ENCODE measurements at regions not wholly inside any gene's neighbourhood (a gene's known extent, or its start where the extent isn't known, plus 50 kb on each side); places are given as distances from the start of the nearest gene placed in this dataset.

- ChIA-PET POLR2A (no interaction called here), CTCF (interaction anchor here (1.2 to 2.7 kb wide), 4 partner anchors 10 to 182 kb away, joined by 3 to 12 read pairs (median 6); no protein-coding TSS in a partner anchor)
- Histone ChIP-seq H3K79me2 (ENCODE audit: control insufficient read depth, insufficient read depth, low read length) (no peaks in the 10 kb centered on the region), H3K4me3 (replicated peaks in 1 of 3; ENCODE audit: insufficient read depth in 1 of 3, low read depth in 1 of 3, low read length in 3 of 3) (no peak overlapping the region), H3K27me3 (ENCODE audit: control insufficient read depth in 2 of 2, insufficient read depth in 2 of 2, low read length in 2 of 2) (peaks cover 3 to 18% of the 10 kb centered on the region in 2 experiments), H3K36me3 (ENCODE audit: control insufficient read depth in 2 of 2, extremely low read depth in 1 of 2, insufficient read depth in 2 of 2, low read length in 2 of 2) (no peaks in the 10 kb centered on the region), H3K9me1 (replicated peaks; ENCODE audit: control insufficient read depth, extremely low read depth, insufficient read depth, low read length) (no peaks in the 10 kb centered on the region), H3K4me2 (ENCODE audit: insufficient read depth, low read length) (no peak overlapping the region), H3K27ac (ENCODE audit: insufficient read depth, low read depth, low read length) (no peak overlapping the region), H3K4me1 (ENCODE audit: control insufficient read depth, extremely low read depth, insufficient read depth, low read length) (peaks cover 14% of the 10 kb centered on the region), H3K9me3 (replicated peaks; ENCODE audit: control insufficient read depth, insufficient read depth, low read length) (no peaks in the 10 kb centered on the region), H4K20me1 (replicated peaks; ENCODE audit: control insufficient read depth, extremely low read depth, insufficient read depth, low read length) (no peaks in the 10 kb centered on the region), H3K9ac (replicated peaks; ENCODE audit: extremely low read depth, insufficient read depth, low read length) (no peak overlapping the region), H2AFZ (ENCODE audit: low read depth, low read length) (no peak overlapping the region)
- dilution Hi-C loops (cut with MboI; ENCODE audit: extremely low pct_ligation_motif_present, low sequenced_read_pairs) (no loop called here), intact Hi-C loops (cut with micrococcal nuclease) (no loop called here)
- DNase-seq (ENCODE audit: low read depth, low spot score) = no peak
- no peak for TF ChIP-seq FOS (IDR thresholded peaks at IDR 0.05; ENCODE audit: borderline replicate concordance, insufficient read depth, low read length)
- no peak for TF ChIP-seq EZH2 (IDR thresholded peaks at IDR 0.05; ENCODE audit: borderline replicate concordance, low read depth, low read length, severe bottlenecking)
- TF ChIP-seq GATA2 (IDR thresholded peaks at IDR 0.05; ENCODE audit: insufficient read depth, insufficient read length, low read depth, low read length) = no peak
- no peak for TF ChIP-seq CTCF (IDR thresholded peaks at IDR 0.05; ENCODE audit: extremely low read depth in 1 of 2, insufficient read depth in 1 of 2, low read depth in 1 of 2, low read length in 2 of 2)
- no peak for TF ChIP-seq POLR2A (IDR thresholded peaks at IDR 0.05; ENCODE audit: low read depth, low read length)
- no peak for TF ChIP-seq JUN (IDR thresholded peaks at IDR 0.05; ENCODE audit: borderline replicate concordance, insufficient read depth, insufficient read length, low read depth)
- TF ChIP-seq MAX (IDR thresholded peaks at IDR 0.05; ENCODE audit: insufficient read depth, insufficient read length) = no peak
- no peak for FAIRE-seq
- no TSS peak for BruUV-seq (replicated peaks)
These were observed 64.7 kb upstream of the GRAMD2B start for GRCh38 chr5:126358525-126358924.

All from endothelial cell of umbilical vein (primary cell).